GM12892 (cell line): ENCODE measurements at regions not wholly inside any gene's neighbourhood (a gene's known extent, or its start where the extent isn't known, plus 50 kb on each side); places are given as distances from the start of the nearest gene placed in this dataset.

Experiments used
- POLR2A ChIP-seq: IDR thresholded peaks from 2 replicates; pipeline ENCODE4 v1.6.1; 2011; ENCODE audit warnings: low read depth, low read length, control low read depth
- POLR2AphosphoS5 ChIP-seq: IDR thresholded peaks from 2 replicates; pipeline ENCODE4 v1.6.1; 2011; ENCODE audit warnings: low read depth, low read length, control low read depth
- TAF1 ChIP-seq: IDR thresholded peaks from 2 replicates; pipeline ENCODE4 v1.6.1; 2011; ENCODE audit warnings: low read depth, mild to moderate bottlenecking, control low read depth, low read length, borderline replicate concordance

DNA sequence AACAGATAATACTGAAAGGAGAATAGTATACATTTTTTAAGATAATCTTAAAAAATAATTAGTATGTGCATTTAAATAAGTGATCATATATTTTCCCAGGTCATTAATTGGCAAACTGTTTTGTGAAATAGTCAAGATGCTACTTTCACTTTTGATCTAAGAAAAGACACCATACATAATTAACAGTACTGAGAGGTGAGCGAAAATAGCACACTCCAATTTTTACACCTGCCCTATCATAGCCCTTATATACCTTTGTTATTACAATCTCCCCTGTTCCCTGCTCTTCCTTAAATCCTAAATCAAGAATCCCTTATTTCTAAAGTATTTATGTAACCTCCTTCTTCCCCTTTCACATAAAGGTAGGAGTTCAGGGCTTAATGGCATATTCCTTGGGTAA is 500.1 kb upstream of the LRATD1 start:
- TF ChIP-seq POLR2AphosphoS5 (no peak), POLR2A (no peak), TAF1 (no peak)
